ENCODE measurements at regions not wholly inside any gene's neighbourhood (a gene's known extent, or its start where the extent isn't known, plus 50 kb on each side); places are given as distances from the start of the nearest gene placed in this dataset.

DNA sequence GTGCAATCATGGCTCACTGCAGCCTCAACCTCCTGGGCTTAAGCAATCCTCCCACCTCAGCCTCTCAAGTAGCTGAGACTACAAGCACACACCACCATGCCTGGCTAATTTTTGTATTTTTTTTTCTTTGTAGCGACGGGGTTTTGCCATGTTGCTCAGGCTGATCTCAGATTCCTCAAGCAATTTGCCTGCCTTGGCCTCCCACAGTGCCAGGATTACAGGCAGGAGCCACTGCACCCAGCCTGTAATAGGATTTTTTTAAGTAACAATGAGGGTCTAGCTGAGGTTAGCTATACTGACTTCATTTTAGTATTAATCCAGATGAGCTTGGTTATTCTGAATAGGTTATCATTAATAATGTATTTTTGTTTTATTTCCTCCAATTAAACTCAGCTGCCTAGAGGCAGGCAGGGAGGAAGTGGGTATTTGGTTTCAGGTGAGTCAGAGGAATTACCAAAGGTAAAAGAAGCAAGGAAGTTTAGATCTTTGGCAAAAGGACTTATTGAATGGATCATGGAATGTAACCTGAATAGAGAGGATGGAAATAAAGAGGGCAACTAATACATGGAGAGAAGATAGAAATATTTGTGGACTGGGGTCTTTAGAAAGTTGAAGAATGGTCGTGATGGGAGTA is 1023.3 kb upstream of the TENM3 start:
- no peaks in the 10 kb centered on the region for H3K36me3 ChIP-seq (ENCODE audit: low read depth, missing control alignments)
- no peaks in the 10 kb centered on the region for H3K4me1 ChIP-seq
- no peaks in the 10 kb centered on the region for H3K27me3 ChIP-seq
- no peak overlapping the region for H3K4me3 ChIP-seq
- WGBS, 2 donors, result 61 to 66% methylated on average over 3 of the region's 3 CpGs
- DNase-seq, result no peak
- intact Hi-C loops (cut with DNase I; ENCODE audit: low total_unique reads), result no loop called here
- H3K27ac ChIP-seq, result no peak overlapping the region
- H3K9me3 ChIP-seq, result no peaks in the 10 kb centered on the region
- TF ChIP-seq, protein P1, sequence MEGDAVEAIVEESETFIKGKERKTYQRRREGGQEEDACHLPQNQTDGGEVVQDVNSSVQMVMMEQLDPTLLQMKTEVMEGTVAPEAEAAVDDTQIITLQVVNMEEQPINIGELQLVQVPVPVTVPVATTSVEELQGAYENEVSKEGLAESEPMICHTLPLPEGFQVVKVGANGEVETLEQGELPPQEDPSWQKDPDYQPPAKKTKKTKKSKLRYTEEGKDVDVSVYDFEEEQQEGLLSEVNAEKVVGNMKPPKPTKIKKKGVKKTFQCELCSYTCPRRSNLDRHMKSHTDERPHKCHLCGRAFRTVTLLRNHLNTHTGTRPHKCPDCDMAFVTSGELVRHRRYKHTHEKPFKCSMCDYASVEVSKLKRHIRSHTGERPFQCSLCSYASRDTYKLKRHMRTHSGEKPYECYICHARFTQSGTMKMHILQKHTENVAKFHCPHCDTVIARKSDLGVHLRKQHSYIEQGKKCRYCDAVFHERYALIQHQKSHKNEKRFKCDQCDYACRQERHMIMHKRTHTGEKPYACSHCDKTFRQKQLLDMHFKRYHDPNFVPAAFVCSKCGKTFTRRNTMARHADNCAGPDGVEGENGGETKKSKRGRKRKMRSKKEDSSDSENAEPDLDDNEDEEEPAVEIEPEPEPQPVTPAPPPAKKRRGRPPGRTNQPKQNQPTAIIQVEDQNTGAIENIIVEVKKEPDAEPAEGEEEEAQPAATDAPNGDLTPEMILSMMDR (IDR thresholded peaks at IDR 0.05), result no peak
- no peak for TF ChIP-seq POLR2A (IDR thresholded peaks at IDR 0.05)

DNA sequence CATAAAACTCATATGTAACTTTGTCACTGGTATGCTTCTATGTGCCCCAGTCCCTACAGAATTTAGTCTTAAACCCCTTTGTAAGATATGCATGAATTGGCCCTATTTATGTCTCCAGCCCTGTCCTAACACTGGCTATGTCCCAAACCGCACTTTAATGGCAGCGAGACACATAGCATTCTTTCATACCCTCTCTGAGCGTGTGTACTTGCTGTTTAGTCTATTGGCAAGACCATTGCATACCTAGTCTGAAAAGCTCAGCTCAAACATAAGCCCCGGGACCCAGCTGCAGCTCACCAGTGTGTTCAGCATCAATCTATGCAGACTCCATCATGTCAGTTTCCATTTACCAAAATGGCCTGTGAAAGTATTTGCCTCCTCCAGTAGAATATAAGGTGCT is 1018.4 kb upstream of the TENM3 start:
- 83 to 96% methylated on average over 4 of the region's 4 CpGs for WGBS, 2 donors
- Histone ChIP-seq H3K4me1 (no peaks in the 10 kb centered on the region), H3K36me3 (ENCODE audit: low read depth, missing control alignments) (no peaks in the 10 kb centered on the region), H3K4me3 (no peak overlapping the region), H3K27ac (peak overlapping the region in 1 of 2 donors; percentile 41), H3K9me3 (no peaks in the 10 kb centered on the region), H3K27me3 (no peaks in the 10 kb centered on the region)
- TF ChIP-seq, protein P1 (IDR thresholded peaks at IDR 0.05), result no peak
- TF ChIP-seq POLR2A (IDR thresholded peaks at IDR 0.05), result no peak
- no peak for DNase-seq
- intact Hi-C loops (cut with DNase I; ENCODE audit: low total_unique reads), result no loop called here

DNA sequence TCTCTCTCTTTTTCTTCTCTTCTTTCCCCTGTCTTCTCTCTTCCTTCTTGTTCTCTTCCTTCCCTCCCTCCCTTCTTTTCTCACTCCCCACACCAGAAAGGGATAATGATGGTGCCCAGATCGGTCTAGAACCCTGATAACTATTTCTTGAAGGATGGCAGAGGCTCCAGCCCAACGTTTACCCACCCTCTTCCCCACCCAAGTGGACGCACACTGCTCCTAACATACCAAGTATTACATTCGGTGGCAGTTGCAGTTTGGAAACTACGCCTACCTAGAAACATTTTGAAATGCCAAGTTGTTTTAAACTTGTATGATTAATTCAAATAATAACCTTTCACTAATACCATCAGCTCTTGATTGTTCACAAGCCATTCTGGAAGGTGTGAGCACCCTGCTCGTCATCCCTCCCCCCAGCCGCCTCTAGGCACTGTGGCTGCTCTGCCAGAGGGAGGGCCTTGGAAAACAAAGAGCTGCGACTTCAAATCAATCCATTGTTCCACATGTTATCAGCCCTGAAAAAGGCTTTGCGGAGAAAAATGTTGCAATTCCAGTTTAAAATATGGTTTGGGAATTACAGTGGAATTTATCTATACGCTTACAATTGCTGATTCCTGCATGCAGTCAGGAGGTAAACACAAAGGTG is 1017.5 kb upstream of the TENM3 start:
- TF ChIP-seq POLR2A (IDR thresholded peaks at IDR 0.05), result no peak
- TF ChIP-seq, protein P1 (IDR thresholded peaks at IDR 0.05), result no peak
- H3K4me1 ChIP-seq, result no peaks in the 10 kb centered on the region
- no peaks in the 10 kb centered on the region for H3K36me3 ChIP-seq (ENCODE audit: low read depth, missing control alignments)
- 52 to 54% methylated on average over 10 of the region's 10 CpGs for WGBS, 2 donors
- DNase-seq, result peak; percentile 63
- no peaks in the 10 kb centered on the region for H3K27me3 ChIP-seq
- no peaks in the 10 kb centered on the region for H3K9me3 ChIP-seq
- no peak overlapping the region for H3K4me3 ChIP-seq
- intact Hi-C loops (cut with DNase I; ENCODE audit: low total_unique reads), result no loop called here
- peak overlapping the region; percentile 40 to 41 for H3K27ac ChIP-seq

DNA sequence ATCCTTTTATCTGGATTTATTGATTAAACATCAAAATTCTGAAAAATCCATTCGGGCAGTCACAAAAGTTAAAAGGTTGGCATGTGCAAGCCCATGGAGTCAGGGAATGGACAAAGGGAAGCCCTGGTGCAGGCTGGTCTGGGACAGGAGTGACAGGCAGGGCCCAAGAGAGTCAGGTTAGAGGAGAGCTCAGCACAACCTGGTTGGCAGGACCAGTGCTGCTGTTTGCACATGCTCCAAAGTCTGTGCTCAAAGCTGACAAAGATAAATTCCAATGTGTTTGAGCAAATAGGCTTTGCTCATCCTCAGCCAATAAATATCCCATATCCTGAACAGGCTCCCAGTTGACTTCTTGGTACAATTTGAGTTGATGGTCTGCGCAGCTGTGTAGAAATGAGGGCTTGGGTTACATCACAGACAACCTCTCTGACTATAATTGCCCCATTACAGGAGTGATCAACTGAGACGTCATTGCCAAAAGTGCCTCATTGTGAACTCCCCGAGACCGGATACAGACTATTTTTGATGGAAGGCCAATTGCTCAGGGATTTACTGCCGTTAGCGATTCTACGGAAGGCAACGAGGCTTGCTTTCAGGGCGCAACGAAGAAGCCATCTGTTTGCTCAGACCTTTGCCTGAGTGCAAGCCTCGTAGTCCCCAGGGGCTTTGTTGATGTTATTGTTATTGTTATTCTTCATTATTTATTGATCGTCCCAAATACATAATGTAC is 1008.1 kb upstream of the TENM3 start:
- Histone ChIP-seq H3K4me1 (no peaks in the 10 kb centered on the region), H3K27ac (no peak overlapping the region), H3K27me3 (no peaks in the 10 kb centered on the region), H3K4me3 (no peak overlapping the region), H3K9me3 (no peaks in the 10 kb centered on the region), H3K36me3 (ENCODE audit: low read depth, missing control alignments) (no peaks in the 10 kb centered on the region)
- intact Hi-C loops (cut with DNase I; ENCODE audit: low total_unique reads), result no loop called here
- 59 to 69% methylated on average over 11 to 13 of the region's 13 CpGs for WGBS, 2 donors
- no peak for DNase-seq
- TF ChIP-seq, protein P1 (IDR thresholded peaks at IDR 0.05), result no peak
- no peak for TF ChIP-seq POLR2A (IDR thresholded peaks at IDR 0.05)
